Gastrocnemius medialis (tissue), 4 donors: ENCODE measurements at regions not wholly inside any gene's neighbourhood (a gene's known extent, or its start where the extent isn't known, plus 50 kb on each side); places are given as distances from the start of the nearest gene placed in this dataset.

Source experiments
- ATAC-seq, 2 donors: fragments of 150-250 bp; one replicate each; pipeline ENCODE4 v1.9.1; 2016
- DNase-seq, 2 donors: peaks; one replicate each; pipeline ENCODE4 v3.0.0-alpha.2; 2019
- H3K27ac ChIP-seq, 4 donors: fragments of 200-600 bp; sonication (generic); 1 replicate in 1 of 4; 2 replicates in 3 of 4; pipeline ENCODE4 v1.5.1; 2016 to 2018; ENCODE audit warnings: mild to moderate bottlenecking in 2 of 4, moderate library complexity in 1 of 4
- H3K27me3 ChIP-seq, 3 donors: fragments of 200-600 bp; sonication (generic) in 2 of 3; 1 replicate in 1 of 3; 2 replicates in 2 of 3; pipeline versions ENCODE4 v1.5.1 to v1.6.0; 2016 to 2019; ENCODE audit warnings: mild to moderate bottlenecking in 1 of 3, moderate library complexity in 1 of 3
- H3K36me3 ChIP-seq, 2 donors: fragments of 200-600 bp; sonication (generic) in 1 of 2; one replicate each; pipeline ENCODE4 v1.5.1; 2017 to 2018
- H3K4me1 ChIP-seq, 2 donors: fragments of 200-600 bp; sonication (generic) in 1 of 2; one replicate each; pipeline ENCODE4 v1.5.1; 2016 to 2017; ENCODE audit warnings: mild to moderate bottlenecking in 2 of 2
- H3K4me3 ChIP-seq, 4 donors: fragments of 200-600 bp; sonication (generic) in 3 of 4; 1 replicate in 1 of 4; 2 replicates in 3 of 4; pipeline ENCODE4 v1.5.1; 2016 to 2019; ENCODE audit warnings: mild to moderate bottlenecking in 2 of 4
- H3K9me3 ChIP-seq, 3 donors: fragments of 200-600 bp; sonication (generic) in 2 of 3; 1 replicate in 1 of 3; 2 replicates in 2 of 3; pipeline ENCODE4 v1.5.1; 2016 to 2019
- CTCF ChIP-seq, 5 experiments: fragments of 450-650 bp in 3 of 5; fragments of 200-600 bp in 2 of 5; sonication (generic) in 2 of 5; IDR thresholded peaks in 4 of 5; conservative IDR thresholded peaks in 1 of 5; 1 replicate in 4 of 5; 2 replicates in 1 of 5; pipeline ENCODE4 v1.5.1; 2016 to 2019; ENCODE audit warnings: antibody characterized with exemption in 5 of 5, mild to moderate bottlenecking in 3 of 5, moderate library complexity in 3 of 5
- POLR2A ChIP-seq, 2 donors: fragments of 450-650 bp; IDR thresholded peaks; one replicate each; pipeline ENCODE4 v1.6.1; 2017; ENCODE audit warnings: antibody characterized with exemption in 2 of 2, mild to moderate bottlenecking in 2 of 2, moderate library complexity in 2 of 2
- in situ Hi-C, 4 donors: fragments of 200-750 bp; cut with MboI; loops; one replicate each; pipeline versions ENCODE4 v1.15.0 to v1.8.0; 2017; ENCODE audit warnings: low sequenced_read_pairs in 4 of 4
- intact Hi-C: fragments of 100-400 bp; cut with DNase I; formaldehyde crosslinking; loops from one replicate; pipeline ENCODE4 v1.15.1; 2023; ENCODE audit warnings: low total_unique reads

GRCh38 chr5:145588113-145588512 lies 247.0 kb downstream of the PRELID2 start:
- ATAC-seq: no peak
- Histone ChIP-seq H3K4me3 (no peak overlapping the region), H3K9me3 (no peaks in the 10 kb centered on the region), H3K36me3 (no peaks in the 10 kb centered on the region), H3K27ac (no peak overlapping the region), H3K27me3 (no peaks in the 10 kb centered on the region), H3K4me1 (no peaks in the 10 kb centered on the region)
- intact Hi-C loops: no loop called here
- TF ChIP-seq CTCF (IDR thresholded peaks at IDR 0.05 in 4 of 5, conservative IDR thresholded peaks at IDR 0.05 in 1 of 5) (no peak), POLR2A (IDR thresholded peaks at IDR 0.05) (no peak)
- DNase-seq: no peak
- in situ Hi-C loops: no loop called here

GRCh38 chr5:145587710-145588109 lies 247.4 kb downstream of the PRELID2 start:
- H3K36me3 ChIP-seq: no peaks in the 10 kb centered on the region
- H3K4me1 ChIP-seq: no peaks in the 10 kb centered on the region
- TF ChIP-seq POLR2A (IDR thresholded peaks at IDR 0.05): no peak
- TF ChIP-seq CTCF (IDR thresholded peaks at IDR 0.05 in 4 of 5, conservative IDR thresholded peaks at IDR 0.05 in 1 of 5): no peak
- H3K27me3 ChIP-seq: no peaks in the 10 kb centered on the region
- ATAC-seq: peak in 1 of 2 donors; percentile 23
- in situ Hi-C loops: no loop called here
- intact Hi-C loops: no loop called here
- no peak for DNase-seq
- H3K27ac ChIP-seq: no peak overlapping the region
- H3K4me3 ChIP-seq: no peak overlapping the region
- no peaks in the 10 kb centered on the region for H3K9me3 ChIP-seq

- no peak overlapping the region for H3K27ac ChIP-seq
- no peak for TF ChIP-seq POLR2A (IDR thresholded peaks at IDR 0.05)
- TF ChIP-seq CTCF (IDR thresholded peaks at IDR 0.05 in 4 of 5, conservative IDR thresholded peaks at IDR 0.05 in 1 of 5): no peak
- DNase-seq (no peak), ATAC-seq (no peak)
- no peak overlapping the region for H3K4me3 ChIP-seq
- in situ Hi-C loops (no loop called here), intact Hi-C loops (no loop called here)
- no peaks in the 10 kb centered on the region for H3K4me1 ChIP-seq
- H3K27me3 ChIP-seq: no peaks in the 10 kb centered on the region
- no peaks in the 10 kb centered on the region for H3K9me3 ChIP-seq
- H3K36me3 ChIP-seq: no peaks in the 10 kb centered on the region
Observed at GRCh38 chr5:145587308-145587672, 247.9 kb downstream of the PRELID2 start.

GRCh38 chr5:145586661-145587307 lies 248.4 kb downstream of the PRELID2 start:
- no peak for TF ChIP-seq CTCF (IDR thresholded peaks at IDR 0.05 in 4 of 5, conservative IDR thresholded peaks at IDR 0.05 in 1 of 5)
- no peak for TF ChIP-seq POLR2A (IDR thresholded peaks at IDR 0.05)
- Histone ChIP-seq H3K36me3 (no peaks in the 10 kb centered on the region), H3K27me3 (no peaks in the 10 kb centered on the region), H3K9me3 (no peaks in the 10 kb centered on the region), H3K4me1 (no peaks in the 10 kb centered on the region), H3K27ac (no peak overlapping the region), H3K4me3 (no peak overlapping the region)
- no peak for DNase-seq
- no peak for ATAC-seq
- intact Hi-C loops: no loop called here
- in situ Hi-C loops: no loop called here
